ENCODE measurements at regions not wholly inside any gene's neighbourhood (a gene's known extent, or its start where the extent isn't known, plus 50 kb on each side); places are given as distances from the start of the nearest gene placed in this dataset.
"Not testable (repeated sequence)": the region's sequence is repeated elsewhere in the genome, so short reads cannot be mapped to it uniquely, and the experiment has no call there.

DNA sequence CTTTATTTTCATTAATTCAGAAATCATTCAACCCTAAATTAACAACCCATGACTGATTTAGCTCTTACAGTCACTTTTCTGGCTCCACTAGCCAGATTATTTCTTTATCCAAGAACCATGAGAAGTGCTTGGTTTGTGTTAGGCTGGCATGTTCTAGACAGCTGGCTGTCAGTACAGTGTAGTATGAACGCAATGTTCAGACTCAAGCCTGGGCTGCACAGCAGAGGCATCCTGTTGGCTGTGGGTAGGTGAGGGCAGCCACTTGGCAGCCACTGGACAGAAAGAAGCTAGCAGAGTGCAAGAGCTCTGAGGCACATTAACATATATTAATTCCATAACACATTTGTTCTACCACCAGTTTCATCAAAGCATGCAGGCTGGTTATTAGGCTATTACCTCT lies 522.9 kb upstream of the FSHR start:
- DNase-seq (ENCODE audit: low spot score), result no peak

DNA sequence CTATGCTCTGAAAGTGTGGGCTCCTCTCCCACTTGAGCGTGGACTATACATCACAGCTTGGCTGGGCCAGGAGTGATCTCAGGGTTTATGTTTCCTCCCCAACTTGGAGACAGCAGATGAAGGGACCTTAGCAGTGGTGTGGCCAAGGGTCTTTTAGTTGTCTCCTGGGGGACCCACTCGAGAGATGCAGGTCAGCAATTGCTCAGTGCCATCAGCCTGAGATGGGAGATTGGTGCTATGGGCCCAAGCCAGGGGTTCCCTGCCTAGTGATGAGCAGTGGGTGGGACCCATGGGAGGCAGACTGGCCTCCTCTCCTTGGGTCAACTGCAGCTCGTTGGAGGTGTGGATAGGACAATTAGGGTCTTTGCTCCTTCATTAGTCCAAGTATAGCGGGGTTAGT lies 510.5 kb upstream of the FSHR start:
- no peak for DNase-seq (ENCODE audit: low spot score)

DNA sequence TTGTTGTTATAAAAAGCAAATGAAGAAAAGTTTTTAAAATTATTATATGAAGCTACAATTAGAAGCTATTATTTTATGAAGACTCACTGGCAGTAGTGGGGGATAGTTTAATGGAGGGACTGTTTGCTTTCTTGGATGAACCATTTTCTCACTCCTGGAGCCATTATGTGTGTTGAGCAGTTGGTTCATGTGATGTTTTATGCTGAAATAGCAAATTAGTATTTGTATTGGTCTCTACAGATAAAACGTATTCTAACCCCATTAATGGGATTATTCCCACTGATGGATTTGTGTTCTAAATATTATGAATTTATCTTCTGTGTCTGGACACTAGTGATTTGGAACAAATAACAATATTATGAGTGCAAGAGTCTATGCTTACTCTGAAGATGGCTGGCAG lies 507.5 kb upstream of the FSHR start:
- DNase-seq (ENCODE audit: low spot score), result no peak

DNA sequence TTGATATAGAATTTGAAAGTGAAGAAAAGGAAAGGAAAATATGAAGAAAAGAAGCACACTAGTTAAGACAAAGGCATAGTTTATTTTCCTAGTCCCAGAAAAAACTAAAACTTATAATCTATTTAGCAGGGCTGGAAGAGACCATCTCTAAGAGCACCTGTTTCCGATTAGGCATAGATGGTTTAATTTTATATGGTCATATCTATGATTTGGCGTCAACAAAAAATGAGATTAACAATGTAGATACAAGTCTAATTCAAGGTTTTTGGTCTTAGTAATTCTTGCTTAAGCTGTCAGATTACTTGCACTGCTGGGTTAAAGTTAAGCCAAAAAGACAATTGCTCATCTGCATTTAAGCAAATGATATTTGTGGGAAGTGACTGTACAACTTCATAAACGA lies 502.5 kb upstream of the FSHR start:
- no peak for DNase-seq (ENCODE audit: low spot score)

GRCh38 chr2:49643149-49643548 lies 488.8 kb upstream of the FSHR start:
- no peak for DNase-seq (ENCODE audit: low spot score)

GRCh38 chr2:49640630-49641029 lies 486.3 kb upstream of the FSHR start:
- no peak for DNase-seq (ENCODE audit: low spot score)

GRCh38 chr2:49621016-49621415 lies 466.7 kb upstream of the FSHR start:
- DNase-seq (ENCODE audit: low spot score), result no peak

- DNase-seq (ENCODE audit: low spot score), result no peak
Observed at GRCh38 chr2:49619804-49620203, 465.5 kb upstream of the FSHR start.

GRCh38 chr2:49618491-49618890 lies 464.2 kb upstream of the FSHR start:
- no peak for DNase-seq (ENCODE audit: low spot score)

DNA sequence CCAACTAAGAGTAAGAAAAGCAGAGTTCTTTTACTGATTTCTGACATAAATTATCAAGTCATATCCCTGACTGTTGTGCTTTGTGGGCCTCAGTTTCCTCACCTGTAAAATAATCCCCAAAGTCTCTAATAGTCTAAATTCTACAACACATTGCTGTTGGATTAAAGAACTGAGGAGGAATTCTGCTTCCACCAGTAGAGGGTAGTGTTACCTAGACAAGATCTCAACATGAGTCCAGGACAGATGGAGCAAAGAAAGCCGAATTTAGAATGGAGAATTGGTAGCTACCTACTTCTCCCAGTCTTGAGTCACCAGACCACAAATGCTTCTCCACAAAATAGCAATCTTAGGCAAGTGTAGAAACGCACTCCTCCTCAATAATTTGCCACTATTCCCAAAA lies 462.5 kb upstream of the FSHR start:
- DNase-seq (ENCODE audit: low spot score), result peak; percentile 1

GRCh38 chr2:49611796-49612195 lies 457.5 kb upstream of the FSHR start:
- not testable (repeated sequence) for DNase-seq (ENCODE audit: low spot score)

DNA sequence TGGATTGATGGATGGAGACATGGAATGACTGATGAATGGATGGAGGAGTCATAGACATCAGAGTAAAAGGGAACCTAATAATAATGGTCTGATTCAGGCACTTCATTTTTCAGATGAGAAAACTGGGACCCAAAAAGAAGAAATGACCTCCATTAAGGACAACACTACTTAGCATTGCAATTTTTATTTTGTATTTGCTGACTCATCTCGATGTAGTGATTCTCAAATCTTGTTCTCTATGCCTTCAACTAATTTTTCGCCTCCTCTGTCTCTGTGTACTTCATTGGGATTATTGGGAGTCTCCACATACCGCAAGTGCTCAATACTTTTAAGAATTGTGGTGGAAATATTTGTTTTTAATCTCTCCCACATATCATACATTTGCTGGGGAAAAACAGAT lies 446.2 kb upstream of the FSHR start:
- no peak for DNase-seq (ENCODE audit: low spot score)

GRCh38 chr2:49598231-49598630 lies 443.9 kb upstream of the FSHR start:
- DNase-seq (ENCODE audit: low spot score), result no peak

DNA sequence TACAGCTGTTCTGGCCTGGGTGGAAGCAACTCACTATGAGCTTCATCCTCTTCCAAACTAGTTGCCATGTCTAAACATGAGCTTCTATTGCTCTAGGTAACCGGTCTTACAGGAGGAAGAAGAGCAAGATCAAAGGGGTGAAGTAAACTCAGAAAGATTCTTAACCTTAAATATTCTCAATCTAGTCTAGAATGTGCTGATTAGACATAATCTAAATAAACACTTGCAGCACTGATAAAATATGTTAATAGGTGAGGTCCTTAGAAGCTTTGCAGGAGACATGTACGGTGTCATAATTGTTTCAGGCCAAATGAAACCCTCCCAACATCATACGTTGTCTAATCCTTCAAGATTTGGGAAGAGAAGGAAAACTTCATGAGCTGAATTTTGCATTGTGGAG lies 431.6 kb upstream of the FSHR start:
- no peak for DNase-seq (ENCODE audit: low spot score)

- DNase-seq (ENCODE audit: low spot score), result no peak
Observed at GRCh38 chr2:49582946-49583345, 428.6 kb upstream of the FSHR start.

DNA sequence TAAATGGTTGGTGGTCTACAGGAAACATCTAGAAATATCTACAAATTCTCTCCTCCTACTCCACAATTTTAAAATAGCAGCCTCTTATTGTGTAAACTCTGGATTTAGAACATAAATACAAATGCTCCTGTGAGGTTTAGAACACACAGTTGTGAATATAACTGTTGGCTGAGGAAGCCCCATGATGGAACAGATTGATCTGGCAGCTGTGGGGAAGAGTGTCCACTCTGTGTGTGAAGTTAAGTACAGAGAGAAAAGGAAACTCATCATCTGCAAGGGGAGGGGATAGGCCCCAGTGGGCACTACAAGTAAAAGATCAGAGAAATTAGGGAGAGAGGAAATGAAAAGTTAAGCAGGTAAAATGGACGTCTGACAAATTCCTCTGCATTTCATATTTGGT lies 422.7 kb upstream of the FSHR start:
- DNase-seq (ENCODE audit: low spot score), result no peak

DNA sequence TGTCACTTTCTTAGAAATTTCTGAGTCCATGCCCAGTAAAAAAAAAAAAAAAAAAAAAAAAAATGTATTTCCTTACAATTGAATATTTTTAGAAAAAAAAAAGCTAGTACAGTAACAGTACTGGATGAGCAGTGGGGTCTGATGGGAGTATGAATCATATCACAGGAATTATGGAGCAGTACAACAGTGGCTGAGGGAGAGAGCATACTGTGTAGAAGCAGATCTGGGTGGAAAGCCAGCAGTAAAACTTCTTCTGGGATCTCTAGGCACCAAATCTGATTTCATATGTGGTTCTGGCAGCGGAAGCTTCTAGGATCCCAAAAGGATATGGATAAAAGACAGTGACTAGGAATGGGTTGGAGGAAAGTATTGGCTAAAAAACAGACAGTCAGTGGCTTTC lies 414.9 kb upstream of the FSHR start:
- no peak for DNase-seq (ENCODE audit: low spot score)

DNA sequence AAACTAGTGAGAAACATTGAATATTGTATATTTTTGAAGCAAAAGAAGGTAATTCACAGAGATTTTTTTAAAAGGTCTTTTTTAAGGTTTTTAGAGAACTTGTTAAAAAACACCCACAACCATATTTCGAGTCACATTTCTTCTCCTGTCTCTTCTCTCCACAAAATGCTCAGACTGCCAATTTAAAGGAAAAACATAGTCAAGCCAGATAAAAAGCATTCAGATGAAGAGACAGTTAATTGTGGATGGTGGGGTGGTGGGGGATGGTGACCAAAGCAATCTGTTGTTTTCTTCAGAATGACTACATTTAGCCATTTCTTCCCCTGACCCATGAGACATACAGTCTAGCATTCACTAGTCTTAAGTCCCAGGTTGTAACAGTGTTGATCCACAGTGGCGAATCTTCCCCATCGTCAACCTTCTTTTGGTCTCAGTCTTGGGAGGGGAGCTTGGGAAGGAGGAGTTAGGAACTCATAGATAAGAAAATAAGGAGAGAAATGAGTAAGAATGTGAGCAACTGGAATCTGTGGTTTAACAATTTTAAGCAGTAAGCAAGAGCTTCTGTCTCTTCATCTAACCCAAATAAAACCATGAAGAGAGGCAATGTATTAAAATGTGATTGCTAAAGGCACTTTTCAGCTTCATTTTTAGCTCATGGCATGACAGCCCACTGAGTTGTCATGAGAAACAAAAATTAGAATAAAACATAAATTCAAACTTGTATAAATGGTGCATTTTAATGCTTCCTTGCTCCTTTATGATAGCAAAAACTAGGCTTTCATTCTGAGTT lies 413.7 kb upstream of the FSHR start:
- no peak for DNase-seq (ENCODE audit: low spot score)

GRCh38 chr2:49567021-49567420 lies 412.7 kb upstream of the FSHR start:
- DNase-seq (ENCODE audit: low spot score), result no peak

GRCh38 chr2:49553658-49554057 lies 399.3 kb upstream of the FSHR start:
- no peak for DNase-seq (ENCODE audit: low spot score)

GRCh38 chr2:49532702-49533101 lies 378.4 kb upstream of the FSHR start:
- DNase-seq (ENCODE audit: low spot score), result no peak

DNA sequence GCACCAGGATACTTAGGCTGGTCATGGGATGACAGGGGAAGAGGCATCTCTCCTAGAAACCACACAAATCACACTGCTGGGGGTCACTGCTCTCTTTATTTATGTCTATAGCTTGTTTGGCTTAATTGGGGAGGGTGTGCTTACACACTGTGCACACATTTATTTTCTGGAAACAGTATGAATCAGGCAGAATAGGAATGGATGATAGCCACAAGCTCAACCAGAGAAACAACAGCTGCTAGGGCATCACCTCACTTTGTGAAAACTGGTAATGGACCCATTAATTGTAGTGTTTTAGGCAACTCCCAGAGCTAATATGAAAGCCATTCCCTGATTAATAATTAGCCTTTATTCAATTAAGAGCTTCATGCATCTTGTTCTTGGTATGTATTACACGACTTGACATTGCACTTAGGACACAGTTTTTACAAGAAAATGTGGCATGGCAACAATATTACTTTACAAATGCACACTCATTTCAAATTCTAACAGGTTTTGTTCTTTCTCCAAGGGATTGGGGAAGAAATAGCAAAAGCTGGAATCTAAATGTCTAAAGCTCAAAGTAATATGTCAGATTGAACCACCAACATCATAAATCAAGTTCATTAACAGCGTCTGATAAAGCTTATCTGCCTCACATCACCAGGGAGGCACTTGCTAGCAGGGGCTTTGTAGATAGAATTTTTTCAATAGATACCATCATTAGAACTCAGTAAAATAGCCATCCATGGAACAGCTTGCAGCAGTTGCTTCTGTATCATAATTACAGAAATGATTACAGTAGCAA lies 361.9 kb upstream of the FSHR start:
- DNase-seq (ENCODE audit: low spot score), result no peak

GRCh38 chr2:49514201-49514600 lies 359.9 kb upstream of the FSHR start:
- DNase-seq (ENCODE audit: low spot score), result no peak

DNA sequence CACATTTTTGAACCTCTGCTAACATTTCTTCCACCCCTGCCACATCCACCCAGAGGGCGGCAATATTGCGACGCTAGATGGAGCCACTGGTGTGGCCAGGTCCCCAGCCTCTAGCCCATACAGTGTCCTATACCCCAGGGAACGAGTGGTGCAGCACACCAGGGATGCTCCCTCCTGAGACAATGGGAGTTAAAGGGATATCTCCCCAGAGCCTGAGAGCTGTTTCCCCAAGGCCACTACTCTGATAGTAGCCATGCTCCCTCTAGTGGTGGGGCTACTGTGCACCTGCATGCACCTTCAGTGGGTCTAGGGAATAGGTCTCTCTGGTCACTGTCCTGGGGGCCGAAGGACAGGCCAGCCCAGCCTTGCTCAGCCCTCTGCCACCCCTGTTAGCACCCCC lies 336.4 kb upstream of the FSHR start:
- peak; percentile 3 for DNase-seq (ENCODE audit: low spot score)

All from HuH-7 (cell line).